ENCODE measurements at regions not wholly inside any gene's neighbourhood (a gene's known extent, or its start where the extent isn't known, plus 50 kb on each side); places are given as distances from the start of the nearest gene placed in this dataset.

DNA sequence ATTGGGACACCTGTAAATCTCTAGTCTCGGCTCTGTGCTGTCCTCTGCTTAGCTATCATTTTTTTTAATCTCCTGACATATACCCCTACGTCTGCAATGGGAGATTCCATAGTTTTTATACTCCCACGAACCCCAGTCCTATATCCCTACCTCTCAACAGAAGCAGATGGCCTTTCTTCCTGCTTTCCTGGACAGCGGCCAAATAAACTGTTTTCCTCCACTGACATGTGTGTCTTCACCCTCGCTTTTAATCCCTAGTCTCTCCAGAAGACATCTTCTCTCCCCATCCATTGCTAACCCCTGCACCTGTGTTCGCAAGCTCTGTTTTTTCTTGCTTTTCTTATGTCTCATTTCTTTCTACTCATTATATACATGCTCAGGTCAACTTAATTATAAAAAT is 395.4 kb downstream of the EPHA4 start:
- H3K27ac Mint-ChIP-seq (ENCODE audit: low read depth, unreplicated experiment), result no peak overlapping the region
- no peak for DNase-seq (ENCODE audit: unreplicated experiment)
- peaks cover 8% of the 10 kb centered on the region for H3K9me3 Mint-ChIP-seq (ENCODE audit: unreplicated experiment)
- no peaks in the 10 kb centered on the region for H3K36me3 Mint-ChIP-seq (ENCODE audit: insufficient read depth, unreplicated experiment)
- ChIA-PET POLR2A (no interaction called here), CTCF (no interaction called here)
- BruUV-seq (replicated peaks), result no TSS peak
- intact Hi-C loops (cut with micrococcal nuclease), result no loop called here
- no peaks in the 10 kb centered on the region for H3K4me1 Mint-ChIP-seq (ENCODE audit: insufficient read depth, unreplicated experiment)
- no peak for TF ChIP-seq CTCF (IDR thresholded peaks at IDR 0.05; ENCODE audit: unreplicated experiment)
- no peak overlapping the region for H3K4me3 Mint-ChIP-seq (ENCODE audit: unreplicated experiment)
- H3K27me3 Mint-ChIP-seq (ENCODE audit: insufficient read depth, unreplicated experiment), result no peaks in the 10 kb centered on the region

- no peak for DNase-seq (ENCODE audit: unreplicated experiment)
- ChIA-PET POLR2A (interaction anchor here (0.6 to 1.4 kb wide), 2 partner anchors 11 to 156 kb away, joined by 3 read pairs; no protein-coding TSS in a partner anchor), CTCF (interaction anchor here (0.5 to 0.6 kb wide), 2 partner anchors 692 to 1409 kb away, joined by 3 read pairs; no protein-coding TSS in a partner anchor)
- no peak for TF ChIP-seq CTCF (IDR thresholded peaks at IDR 0.05; ENCODE audit: unreplicated experiment)
- Mint-ChIP-seq H3K27ac (ENCODE audit: low read depth, unreplicated experiment) (no peak overlapping the region), H3K4me3 (ENCODE audit: unreplicated experiment) (no peak overlapping the region), H3K9me3 (ENCODE audit: unreplicated experiment) (peaks cover 8% of the 10 kb centered on the region), H3K27me3 (ENCODE audit: insufficient read depth, unreplicated experiment) (no peaks in the 10 kb centered on the region), H3K36me3 (ENCODE audit: insufficient read depth, unreplicated experiment) (no peaks in the 10 kb centered on the region), H3K4me1 (ENCODE audit: insufficient read depth, unreplicated experiment) (no peaks in the 10 kb centered on the region)
- intact Hi-C loops (cut with micrococcal nuclease), result no loop called here
- no TSS peak for BruUV-seq (replicated peaks)
Measured at GRCh38 chr2:221178139-221178538, 394.0 kb downstream of the EPHA4 start.

DNA sequence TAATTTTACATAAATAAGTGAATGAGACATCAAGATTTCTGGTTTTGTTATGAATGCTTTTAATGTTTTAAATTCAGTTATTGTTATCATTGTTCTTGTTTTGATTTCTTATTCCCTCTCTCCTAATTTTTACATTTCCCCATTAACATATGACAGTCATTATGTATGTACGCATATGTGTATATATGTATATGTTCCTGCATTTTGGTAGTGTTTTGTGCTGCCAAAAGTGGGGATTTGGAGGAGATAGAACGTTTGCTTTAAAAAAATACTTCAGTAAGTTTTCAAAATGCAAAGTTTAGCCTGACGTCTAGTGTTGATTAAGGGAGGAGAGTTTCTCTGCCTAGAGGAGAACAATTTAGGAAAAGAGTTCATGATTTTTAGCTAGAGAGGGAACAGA is 385.2 kb downstream of the EPHA4 start:
- intact Hi-C loops (cut with micrococcal nuclease), result no loop called here
- Mint-ChIP-seq H3K9me3 (ENCODE audit: unreplicated experiment) (no peaks in the 10 kb centered on the region), H3K36me3 (ENCODE audit: insufficient read depth, unreplicated experiment) (peaks cover 6% of the 10 kb centered on the region), H3K27ac (ENCODE audit: low read depth, unreplicated experiment) (no peak overlapping the region), H3K4me1 (ENCODE audit: insufficient read depth, unreplicated experiment) (no peaks in the 10 kb centered on the region), H3K27me3 (ENCODE audit: insufficient read depth, unreplicated experiment) (no peaks in the 10 kb centered on the region), H3K4me3 (ENCODE audit: unreplicated experiment) (no peak overlapping the region)
- TF ChIP-seq CTCF (IDR thresholded peaks at IDR 0.05; ENCODE audit: unreplicated experiment), result no peak
- no peak for DNase-seq (ENCODE audit: unreplicated experiment)
- no TSS peak for BruUV-seq (replicated peaks)
- ChIA-PET CTCF (no interaction called here), POLR2A (no interaction called here)

GRCh38 chr2:221189431-221190067 is 382.6 kb downstream of the EPHA4 start:
- Mint-ChIP-seq H3K27me3 (ENCODE audit: insufficient read depth, unreplicated experiment) (no peaks in the 10 kb centered on the region), H3K4me1 (ENCODE audit: insufficient read depth, unreplicated experiment) (no peaks in the 10 kb centered on the region), H3K9me3 (ENCODE audit: unreplicated experiment) (no peaks in the 10 kb centered on the region), H3K27ac (ENCODE audit: low read depth, unreplicated experiment) (no peak overlapping the region), H3K36me3 (ENCODE audit: insufficient read depth, unreplicated experiment) (peaks cover 6% of the 10 kb centered on the region), H3K4me3 (ENCODE audit: unreplicated experiment) (no peak overlapping the region)
- no peak for DNase-seq (ENCODE audit: unreplicated experiment)
- ChIA-PET CTCF (interaction anchor here (0.6 to 0.7 kb wide), 2 partner anchors 63 to 191 kb away, joined by 3 read pairs; no protein-coding TSS in a partner anchor), POLR2A (interaction anchor here (0.7 to 1.4 kb wide), 2 partner anchors 11 to 410 kb away, joined by 3 read pairs; no protein-coding TSS in a partner anchor)
- no TSS peak for BruUV-seq (replicated peaks)
- no peak for TF ChIP-seq CTCF (IDR thresholded peaks at IDR 0.05; ENCODE audit: unreplicated experiment)
- intact Hi-C loops (cut with micrococcal nuclease), result no loop called here
